ENCODE measurements at regions not wholly inside any gene's neighbourhood (a gene's known extent, or its start where the extent isn't known, plus 50 kb on each side); places are given as distances from the start of the nearest gene placed in this dataset.

GRCh38 chr10:78312197-78313047 lies 278.8 kb downstream of the RPS24 start:
- TF ChIP-seq CTCF (conservative IDR thresholded peaks at IDR 0.05; ENCODE audit: low read length), result no peak
- no peak for TF ChIP-seq EZH2phosphoT487 (IDR thresholded peaks at IDR 0.05; ENCODE audit: borderline replicate concordance, low read depth, low read length)

Measured in OCI-LY7 (cell line).